WTC11 (cell line): ENCODE measurements at regions not wholly inside any gene's neighbourhood (a gene's known extent, or its start where the extent isn't known, plus 50 kb on each side); places are given as distances from the start of the nearest gene placed in this dataset.

ENCODE experiments used
- ATAC-seq: fragments of 200-7000 bp; cut with Tn5 transposase; 2 replicates; pipeline ENCODE4 v1.10.0; 2021; ENCODE audit warnings: mild to moderate bottlenecking, moderate library complexity
- CTCF ChIA-PET: fragments of 300-600 bp; sonication (Branson Sonifier 250); formaldehyde crosslinking; loops from one replicate; lab custom pipeline; 2021; ENCODE audit warnings: antibody characterized with exemption; lab: Charles Lee
- POLR2A ChIA-PET: fragments of 350-600 bp; sonication (Branson Sonifier 250); formaldehyde crosslinking; loops from one replicate; lab custom pipeline; 2021; ENCODE audit warnings: antibody characterized with exemption; lab: Charles Lee
- DNase-seq: peaks from one replicate; pipeline ENCODE4 v3.0.0; 2021; ENCODE audit warnings: low spot score
- H3K27ac Mint-ChIP-seq: 2 replicates; pipeline ENCODE4 v1.8.0; 2021; ENCODE audit warnings: mixed read lengths
- H3K27me3 Mint-ChIP-seq: 2 replicates; pipeline ENCODE4 v1.8.0; 2021; ENCODE audit warnings: low read depth, mild to moderate bottlenecking, moderate library complexity, mixed read lengths
- H3K36me3 Mint-ChIP-seq: 2 replicates; pipeline ENCODE4 v1.8.0; 2021; ENCODE audit warnings: mixed read lengths
- H3K4me1 Mint-ChIP-seq: 2 replicates; pipeline ENCODE4 v1.8.0; 2022; ENCODE audit warnings: mixed read lengths
- H3K4me3 Mint-ChIP-seq: 2 replicates; pipeline ENCODE4 v1.8.0; 2021; ENCODE audit warnings: mild to moderate bottlenecking, moderate library complexity, mixed read lengths
- H3K9me3 Mint-ChIP-seq: 2 replicates; pipeline ENCODE4 v1.8.0; 2021; ENCODE audit warnings: mixed read lengths
- CREB1 ChIP-seq: sonication (generic); formaldehyde crosslinking; IDR thresholded peaks from 2 replicates; pipeline ENCODE4 v1.8.0; 2023; ENCODE audit warnings: mild to moderate bottlenecking, missing genetic modification reagents
- ELF4 ChIP-seq: sonication (generic); formaldehyde crosslinking; IDR thresholded peaks from 2 replicates; pipeline ENCODE4 v1.8.1; 2022; ENCODE audit warnings: low read depth, mild to moderate bottlenecking, moderate library complexity, missing genetic modification reagents
- GABPB1 ChIP-seq: sonication (generic); formaldehyde crosslinking; IDR thresholded peaks from 2 replicates; pipeline ENCODE4 v1.8.1; 2023; ENCODE audit warnings: mild to moderate bottlenecking, missing genetic modification reagents
- GTF2I ChIP-seq: fragments of 250-450 bp; sonication (Bioruptor Pico); conservative IDR thresholded peaks from 2 replicates; pipeline ENCODE4 v1.4.0; 2021; ENCODE audit warnings: mild to moderate bottlenecking
- JAZF1 ChIP-seq: fragments of 250-450 bp; sonication (Bioruptor Pico); IDR thresholded peaks from 2 replicates; pipeline ENCODE4 v1.9.0; 2021; ENCODE audit warnings: moderate library complexity, mild to moderate bottlenecking, inconsistent platforms
- JUN ChIP-seq: sonication (generic); formaldehyde crosslinking; IDR thresholded peaks from 2 replicates; pipeline ENCODE4 v1.8.0; 2023; ENCODE audit warnings: mild to moderate bottlenecking, missing genetic modification reagents
- KAT7 ChIP-seq: sonication (generic); formaldehyde crosslinking; IDR thresholded peaks from 2 replicates; pipeline ENCODE4 v1.8.1; 2023; ENCODE audit warnings: missing genetic modification reagents, mild to moderate bottlenecking, borderline replicate concordance
- MLX ChIP-seq: sonication (generic); formaldehyde crosslinking; IDR thresholded peaks from 2 replicates; pipeline ENCODE4 v1.8.1; 2023; ENCODE audit warnings: mild to moderate bottlenecking, missing genetic modification reagents, moderate library complexity
- MXD4 ChIP-seq: fragments of 250-450 bp; sonication (Bioruptor Pico); IDR thresholded peaks from 2 replicates; pipeline ENCODE4 v1.8.0; 2021; ENCODE audit warnings: mild to moderate bottlenecking, moderate library complexity, borderline replicate concordance
- NFE2L1 ChIP-seq: sonication (generic); formaldehyde crosslinking; IDR thresholded peaks from 2 replicates; pipeline ENCODE4 v1.8.1; 2023; ENCODE audit warnings: missing genetic modification reagents
- NFYB ChIP-seq: sonication (generic); formaldehyde crosslinking; conservative IDR thresholded peaks from 2 replicates; pipeline ENCODE4 v1.8.0; 2022; ENCODE audit warnings: low read depth, missing genetic modification reagents
- NR2C2 ChIP-seq: sonication (generic); formaldehyde crosslinking; IDR thresholded peaks from 2 replicates; pipeline ENCODE4 v1.8.0; 2022; ENCODE audit warnings: mild to moderate bottlenecking, missing genetic modification reagents
- PRRX2 ChIP-seq: fragments of 250-450 bp; sonication (Bioruptor Pico); IDR thresholded peaks from 2 replicates; pipeline ENCODE4 v1.8.0; 2021; ENCODE audit warnings: mild to moderate bottlenecking
- STAT6 ChIP-seq: sonication (generic); formaldehyde crosslinking; conservative IDR thresholded peaks from 2 replicates; pipeline ENCODE4 v1.8.1; 2023; ENCODE audit warnings: mild to moderate bottlenecking, low read depth, missing genetic modification reagents, moderate library complexity
- TCF7 ChIP-seq: sonication (generic); formaldehyde crosslinking; IDR thresholded peaks from 2 replicates; pipeline ENCODE4 v1.8.0; 2022; ENCODE audit warnings: mild to moderate bottlenecking, low read depth, missing genetic modification reagents, moderate library complexity
- TEAD1 ChIP-seq: sonication (generic); formaldehyde crosslinking; IDR thresholded peaks from 2 replicates; pipeline ENCODE4 v1.8.0; 2022; ENCODE audit warnings: mild to moderate bottlenecking, missing genetic modification reagents
- USF1 ChIP-seq: sonication (generic); formaldehyde crosslinking; IDR thresholded peaks from 2 replicates; pipeline ENCODE4 v1.8.0; 2022; ENCODE audit warnings: mild to moderate bottlenecking, missing genetic modification reagents
- ZNF232 ChIP-seq: sonication (generic); formaldehyde crosslinking; IDR thresholded peaks from 2 replicates; pipeline ENCODE4 v1.8.0; 2022; ENCODE audit warnings: mild to moderate bottlenecking, missing genetic modification reagents
- ZNF396 ChIP-seq: fragments of 250-450 bp; sonication (Bioruptor Pico); IDR thresholded peaks from 2 replicates; pipeline ENCODE4 v1.8.0; 2021; ENCODE audit warnings: mild to moderate bottlenecking, moderate library complexity, borderline replicate concordance
- ZNF416 ChIP-seq: fragments of 250-450 bp; sonication (Bioruptor Pico); IDR thresholded peaks from 2 replicates; pipeline ENCODE4 v1.9.0; 2021; ENCODE audit warnings: mild to moderate bottlenecking, inconsistent platforms
- ZNF425 ChIP-seq: fragments of 250-450 bp; sonication (Bioruptor Pico); conservative IDR thresholded peaks from 2 replicates; pipeline ENCODE4 v1.9.0; 2021; ENCODE audit warnings: mild to moderate bottlenecking

GRCh38 chr12:89256060-89256459 is 96.2 kb downstream of the DUSP6 start:
- DNase-seq (no peak), ATAC-seq (no peak)
- H3K36me3 Mint-ChIP-seq: peaks cover 6% of the 10 kb centered on the region; the same call in 1 of the 2 replicates
- no peak overlapping the region for H3K4me3 Mint-ChIP-seq
- peaks cover 15% of the 10 kb centered on the region for H3K9me3 Mint-ChIP-seq
- peaks cover 4% of the 10 kb centered on the region; the same call in 1 of the 2 replicates for H3K27me3 Mint-ChIP-seq
- TF ChIP-seq ZNF416 (no peak), NR2C2 (CRISPR knock-in tag) (no peak), JAZF1 (no peak), NFE2L1 (no peak), STAT6 (CRISPR knock-in tag) (no peak), MXD4 (CRISPR knock-in tag) (no peak), MLX (CRISPR knock-in tag) (no peak), TEAD1 (CRISPR knock-in tag) (no peak), GABPB1 (no peak), ZNF425 (CRISPR knock-in tag) (no peak), KAT7 (no peak), GTF2I (no peak), ELF4 (CRISPR knock-in tag) (no peak), ZNF396 (CRISPR knock-in tag) (no peak)
- peaks cover 26% of the 10 kb centered on the region for H3K4me1 Mint-ChIP-seq
- ChIA-PET CTCF (no interaction called here), POLR2A (no interaction called here)
- H3K27ac Mint-ChIP-seq: no peak overlapping the region

GRCh38 chr12:89253488-89253887 is 98.8 kb downstream of the DUSP6 start:
- peaks cover 10% of the 10 kb centered on the region for H3K9me3 Mint-ChIP-seq
- no peak for DNase-seq
- no peak for ATAC-seq
- no peak overlapping the region for H3K27ac Mint-ChIP-seq
- H3K27me3 Mint-ChIP-seq: peaks cover 2% of the 10 kb centered on the region; the same call in 1 of the 2 replicates
- H3K36me3 Mint-ChIP-seq: peaks cover 6% of the 10 kb centered on the region; the same call in 1 of the 2 replicates
- ChIA-PET POLR2A (no interaction called here), CTCF (no interaction called here)
- H3K4me1 Mint-ChIP-seq: peaks cover 30% of the 10 kb centered on the region
- no peak for TF ChIP-seq USF1
- no peak for TF ChIP-seq ZNF232 (CRISPR knock-in tag)
- no peak for TF ChIP-seq CREB1
- no peak for TF ChIP-seq STAT6 (CRISPR knock-in tag)
- no peak for TF ChIP-seq PRRX2
- TF ChIP-seq MLX (CRISPR knock-in tag): no peak
- TF ChIP-seq NFYB: no peak
- no peak for TF ChIP-seq JAZF1
- no peak for TF ChIP-seq TCF7 (CRISPR knock-in tag)
- TF ChIP-seq JUN (CRISPR knock-in tag): no peak
- H3K4me3 Mint-ChIP-seq: no peak overlapping the region
